OCI-LY1 (cell line): ENCODE measurements at regions not wholly inside any gene's neighbourhood (a gene's known extent, or its start where the extent isn't known, plus 50 kb on each side); places are given as distances from the start of the nearest gene placed in this dataset.

Experiments
- H2AFZ ChIP-seq: fragments of 200-600 bp; sonication (generic), shearing (Covaris generic); 2 replicates; pipeline ENCODE4 v1.6.0; 2014; ENCODE audit warnings: antibody characterized with exemption, mild to moderate bottlenecking, low read length
- H3F3A ChIP-seq: fragments of 200-600 bp; sonication (generic), shearing (Covaris generic); 2 replicates; pipeline ENCODE4 v1.6.0; 2014; ENCODE audit warnings: mild to moderate bottlenecking, antibody characterized with exemption, low read length, moderate library complexity; ENCODE audit not compliant: insufficient read depth
- H3K27ac ChIP-seq: fragments of 200-600 bp; sonication (generic); 2 replicates; pipeline ENCODE4 v1.5.1; 2014; ENCODE audit warnings: low read length, mixed run types, mild to moderate bottlenecking, low read depth; ENCODE audit not compliant: poor library complexity, severe bottlenecking
- H3K27me3 ChIP-seq: fragments of 200-600 bp; sonication (generic); 2 replicates; pipeline ENCODE4 v1.6.0; 2014; ENCODE audit warnings: antibody characterized with exemption, mild to moderate bottlenecking, low read length, moderate library complexity; ENCODE audit not compliant: insufficient read depth
- H3K36me3 ChIP-seq: fragments of 200-600 bp; sonication (generic); 2 replicates; pipeline ENCODE4 v1.6.1; 2014; ENCODE audit warnings: mild to moderate bottlenecking, antibody characterized with exemption, low read length, moderate library complexity, mixed read lengths; ENCODE audit not compliant: insufficient read depth
- H3K4me1 ChIP-seq: fragments of 200-600 bp; sonication (generic); 2 replicates; pipeline ENCODE4 v1.5.1; 2014; ENCODE audit warnings: mild to moderate bottlenecking, low read length, moderate library complexity; ENCODE audit not compliant: insufficient read depth, severe bottlenecking
- H3K4me2 ChIP-seq: fragments of 200-600 bp; sonication (generic), shearing (Covaris generic); 2 replicates; pipeline ENCODE4 v1.6.1; 2014; ENCODE audit warnings: low read length
- H3K4me3 ChIP-seq: fragments of 200-600 bp; sonication (generic); 2 replicates; pipeline ENCODE4 v1.5.1; 2014; ENCODE audit warnings: low read length, low read depth, mild to moderate bottlenecking, mixed read lengths; ENCODE audit not compliant: poor library complexity, severe bottlenecking
- H3K79me2 ChIP-seq: fragments of 200-600 bp; shearing (Covaris generic); 2 replicates; pipeline ENCODE4 v1.6.1; 2016; ENCODE audit warnings: mixed run types, low read length, mixed read lengths; ENCODE audit not compliant: insufficient read depth
- H3K9ac ChIP-seq: fragments of 200-600 bp; sonication (generic), shearing (Covaris generic); 2 replicates; pipeline ENCODE4 v1.6.1; 2014; ENCODE audit warnings: mild to moderate bottlenecking, low read length, mixed read lengths
- H3K9me2 ChIP-seq: fragments of 200-600 bp; sonication (generic), shearing (Covaris generic); 2 replicates; pipeline ENCODE4 v1.6.1; 2014; ENCODE audit warnings: low read depth, mild to moderate bottlenecking, low read length, mixed read lengths
- H3K9me3 ChIP-seq: fragments of 200-600 bp; shearing (Covaris generic); 2 replicates; pipeline ENCODE4 v1.6.1; 2014; ENCODE audit warnings: low read length, mixed read lengths
- H4K20me1 ChIP-seq: fragments of 200-600 bp; sonication (generic), shearing (Covaris generic); 2 replicates; pipeline ENCODE4 v1.6.0; 2016; ENCODE audit warnings: mild to moderate bottlenecking, low read length; ENCODE audit not compliant: insufficient read depth
- EZH2 ChIP-seq: fragments of 200-600 bp; sonication (generic), shearing (Covaris generic); IDR thresholded peaks from 2 replicates; pipeline ENCODE4 v1.8.0; 2017; ENCODE audit warnings: borderline replicate concordance, mixed run types, mild to moderate bottlenecking, antibody characterized with exemption, low read length, moderate library complexity, mixed read lengths
- TF ChIP-seq, protein P1 (sequence below): fragments of 200-600 bp; sonication (generic), shearing (Covaris generic); IDR thresholded peaks from 2 replicates; pipeline ENCODE4 v1.5.1; 2017; ENCODE audit warnings: mild to moderate bottlenecking, antibody characterized with exemption, low read length, moderate library complexity, mixed read lengths

- Histone ChIP-seq H3K27me3 (0 out of 2 replicates have a peak, but pooled peaks cover 8% of the 10 kb centered on the region), H2AFZ (no peak overlapping the region), H3K9me2 (no peaks in the 10 kb centered on the region), H4K20me1 (no peaks in the 10 kb centered on the region), H3K9ac (no peak overlapping the region), H3K79me2 (no peaks in the 10 kb centered on the region), H3K27ac (no peak overlapping the region), H3K4me2 (no peak overlapping the region), H3F3A (no peaks in the 10 kb centered on the region), H3K9me3 (no peaks in the 10 kb centered on the region), H3K4me3 (no peak overlapping the region), H3K36me3 (no peaks in the 10 kb centered on the region), H3K4me1 (no peaks in the 10 kb centered on the region)
- TF ChIP-seq, protein P1, sequence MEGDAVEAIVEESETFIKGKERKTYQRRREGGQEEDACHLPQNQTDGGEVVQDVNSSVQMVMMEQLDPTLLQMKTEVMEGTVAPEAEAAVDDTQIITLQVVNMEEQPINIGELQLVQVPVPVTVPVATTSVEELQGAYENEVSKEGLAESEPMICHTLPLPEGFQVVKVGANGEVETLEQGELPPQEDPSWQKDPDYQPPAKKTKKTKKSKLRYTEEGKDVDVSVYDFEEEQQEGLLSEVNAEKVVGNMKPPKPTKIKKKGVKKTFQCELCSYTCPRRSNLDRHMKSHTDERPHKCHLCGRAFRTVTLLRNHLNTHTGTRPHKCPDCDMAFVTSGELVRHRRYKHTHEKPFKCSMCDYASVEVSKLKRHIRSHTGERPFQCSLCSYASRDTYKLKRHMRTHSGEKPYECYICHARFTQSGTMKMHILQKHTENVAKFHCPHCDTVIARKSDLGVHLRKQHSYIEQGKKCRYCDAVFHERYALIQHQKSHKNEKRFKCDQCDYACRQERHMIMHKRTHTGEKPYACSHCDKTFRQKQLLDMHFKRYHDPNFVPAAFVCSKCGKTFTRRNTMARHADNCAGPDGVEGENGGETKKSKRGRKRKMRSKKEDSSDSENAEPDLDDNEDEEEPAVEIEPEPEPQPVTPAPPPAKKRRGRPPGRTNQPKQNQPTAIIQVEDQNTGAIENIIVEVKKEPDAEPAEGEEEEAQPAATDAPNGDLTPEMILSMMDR: no peak
- no peak for TF ChIP-seq EZH2
Observed at GRCh38 chr16:49926941-49927340, 71.0 kb upstream of the ZNF423 start.

DNA sequence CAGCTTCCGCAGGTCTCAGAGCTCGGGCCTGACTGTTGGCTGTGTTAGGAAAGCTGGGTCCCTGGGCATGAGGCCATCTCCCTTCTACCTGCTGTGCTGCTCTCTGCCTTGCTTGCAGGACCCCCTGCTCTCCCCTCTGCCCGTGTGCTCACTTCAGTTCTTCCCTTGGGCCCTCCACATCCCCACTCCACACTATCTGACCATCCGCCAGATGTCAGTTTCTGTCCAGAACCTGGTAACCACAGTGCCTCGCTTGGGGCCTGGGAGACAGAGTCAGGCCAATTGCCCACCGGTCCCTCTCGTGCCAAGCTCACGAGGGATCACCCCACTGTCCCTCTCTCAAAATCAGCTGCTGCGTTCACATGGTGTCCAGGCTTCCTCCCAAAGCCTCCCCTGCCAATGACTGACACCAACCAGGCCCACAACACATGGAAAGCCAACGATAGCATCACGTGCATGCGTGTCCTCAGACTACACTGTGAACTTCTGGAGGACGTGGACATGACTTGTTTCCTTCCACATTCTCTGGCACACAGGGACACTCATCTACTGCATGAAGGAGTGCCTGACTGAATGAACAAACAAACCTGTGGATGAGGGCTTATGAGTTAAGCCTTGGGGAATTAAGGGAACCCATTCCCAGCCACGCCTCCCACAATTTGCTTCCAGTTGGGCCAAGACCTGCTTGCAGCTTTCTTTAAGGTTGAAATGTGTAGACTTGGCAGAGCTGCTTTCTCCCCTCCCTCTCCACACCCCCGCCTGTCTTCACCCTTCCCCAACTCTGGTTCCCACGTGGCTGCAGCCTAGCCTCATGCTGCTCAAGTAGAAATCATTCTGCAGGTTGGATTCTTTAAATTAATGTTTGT is 72.5 kb upstream of the ZNF423 start:
- TF ChIP-seq, protein P1: no peak
- Histone ChIP-seq H3K79me2 (no peaks in the 10 kb centered on the region), H3K36me3 (no peaks in the 10 kb centered on the region), H3K9me2 (no peaks in the 10 kb centered on the region), H3F3A (no peaks in the 10 kb centered on the region), H2AFZ (no peak overlapping the region), H3K27me3 (0 out of 2 replicates have a peak, but pooled peaks cover 8% of the 10 kb centered on the region), H3K27ac (no peak overlapping the region), H3K4me1 (no peaks in the 10 kb centered on the region), H3K4me3 (no peak overlapping the region), H3K4me2 (no peak overlapping the region), H3K9ac (no peak overlapping the region), H3K9me3 (no peaks in the 10 kb centered on the region), H4K20me1 (no peaks in the 10 kb centered on the region)

DNA sequence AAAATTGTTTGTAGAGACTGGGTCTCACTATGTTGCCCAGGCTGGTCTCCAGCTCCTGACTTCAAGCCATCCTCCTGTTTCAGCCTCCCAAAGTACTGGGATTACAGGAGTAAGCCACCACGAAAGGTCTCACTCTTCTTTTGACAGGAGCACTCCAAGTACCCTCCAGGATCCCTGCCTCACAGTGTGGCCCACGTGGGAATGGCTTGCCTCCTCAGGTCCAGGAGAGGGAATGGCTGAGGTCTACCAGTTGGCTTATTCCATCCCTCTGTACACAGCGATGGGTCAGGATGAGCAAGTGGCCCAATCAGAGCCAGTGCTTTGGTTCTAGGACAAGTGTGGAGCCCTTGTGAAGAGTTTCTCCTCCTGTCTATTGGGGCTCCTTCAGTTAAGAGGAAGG is 73.7 kb upstream of the ZNF423 start:
- no peak overlapping the region for H3K4me2 ChIP-seq
- no peaks in the 10 kb centered on the region for H3K4me1 ChIP-seq
- no peak overlapping the region for H3K4me3 ChIP-seq

More for the DNA sequence above, 73.7 kb upstream of the ZNF423 start:
- no peaks in the 10 kb centered on the region for H3K36me3 ChIP-seq
- H3K9me3 ChIP-seq: no peaks in the 10 kb centered on the region
- H4K20me1 ChIP-seq: no peaks in the 10 kb centered on the region
- no peaks in the 10 kb centered on the region for H3K9me2 ChIP-seq
- 0 out of 2 replicates have a peak, but pooled peaks cover 4% of the 10 kb centered on the region for H3K27me3 ChIP-seq
- no peak overlapping the region for H3K27ac ChIP-seq
- no peak overlapping the region for H3K9ac ChIP-seq
- H3K79me2 ChIP-seq: no peaks in the 10 kb centered on the region
- TF ChIP-seq, protein P1: no peak
- TF ChIP-seq EZH2: no peak
- H2AFZ ChIP-seq: no peak overlapping the region
- no peaks in the 10 kb centered on the region for H3F3A ChIP-seq
